SU-DHL-6 (cell line): ENCODE measurements at regions not wholly inside any gene's neighbourhood (a gene's known extent, or its start where the extent isn't known, plus 50 kb on each side); places are given as distances from the start of the nearest gene placed in this dataset.
"Not testable (repeated sequence)": the region's sequence is repeated elsewhere in the genome, so short reads cannot be mapped to it uniquely, and the experiment has no call there.

Experiments used
- H2AFZ ChIP-seq: fragments of 200-600 bp; sonication (generic); 2 replicates; pipeline ENCODE4 v1.6.1; 2014; ENCODE audit warnings: low read depth, mild to moderate bottlenecking, moderate library complexity, mixed read lengths, antibody characterized with exemption, low read length; ENCODE audit not compliant: severe bottlenecking
- H3F3A ChIP-seq: fragments of 200-600 bp; shearing (Covaris generic); 2 replicates; pipeline ENCODE4 v1.6.0; 2016; ENCODE audit warnings: antibody characterized with exemption, mild to moderate bottlenecking; ENCODE audit not compliant: insufficient read depth
- H3K27ac ChIP-seq: fragments of 200-600 bp; sonication (generic); 2 replicates; pipeline ENCODE4 v1.5.1; 2016; ENCODE audit warnings: low read depth, mild to moderate bottlenecking, low read length, moderate library complexity, mixed read lengths
- H3K27me3 ChIP-seq: fragments of 200-600 bp; sonication (generic), shearing (Covaris generic); 2 replicates; pipeline ENCODE4 v1.6.0; 2014; ENCODE audit warnings: mild to moderate bottlenecking, low read length
- H3K36me3 ChIP-seq: fragments of 200-600 bp; sonication (generic); 2 replicates; pipeline ENCODE4 v1.6.1; 2014; ENCODE audit warnings: mild to moderate bottlenecking, low read length, mixed read lengths
- H3K4me2 ChIP-seq: fragments of 300-600, 200-600 bp; shearing (Covaris generic), sonication (generic); 2 replicates; pipeline ENCODE4 v1.6.0; 2014; ENCODE audit warnings: low read length, low read depth, mild to moderate bottlenecking; ENCODE audit not compliant: poor library complexity, severe bottlenecking
- H3K4me3 ChIP-seq: fragments of 200-600 bp; sonication (generic); 2 replicates; pipeline ENCODE4 v1.5.1; 2014; ENCODE audit warnings: antibody characterized with exemption, low read length, mild to moderate bottlenecking, mixed read lengths; ENCODE audit not compliant: insufficient read depth, poor library complexity, severe bottlenecking
- H3K79me2 ChIP-seq: fragments of 200-600 bp; sonication (generic); 2 replicates; pipeline ENCODE4 v1.6.1; 2014; ENCODE audit warnings: mild to moderate bottlenecking, low read length, moderate library complexity; ENCODE audit not compliant: insufficient read depth
- H3K9ac ChIP-seq: fragments of 200-600 bp; sonication (generic); 2 replicates; pipeline ENCODE4 v1.7.0; 2014; ENCODE audit warnings: mild to moderate bottlenecking, low read length
- H3K9me2 ChIP-seq: fragments of 200-600 bp; sonication (generic); replicated peaks from 2 replicates; pipeline ENCODE4 v1.6.1; 2014; ENCODE audit warnings: low read length; ENCODE audit not compliant: insufficient read depth
- H3K9me3 ChIP-seq: fragments of 200-600 bp; sonication (generic); 2 replicates; pipeline ENCODE4 v1.6.1; 2014; ENCODE audit warnings: low read length, mixed read lengths; ENCODE audit not compliant: insufficient read depth
- H4K20me1 ChIP-seq: fragments of 200-600 bp; sonication (generic); 2 replicates; pipeline ENCODE4 v1.6.1; 2014; ENCODE audit warnings: low read depth, mild to moderate bottlenecking, antibody characterized with exemption, low read length, moderate library complexity, mixed read lengths
- CTCF ChIP-seq: fragments of 200-600 bp; sonication (generic); IDR thresholded peaks from one replicate; pipeline ENCODE4 v1.5.1; 2017; ENCODE audit warnings: antibody characterized with exemption, mild to moderate bottlenecking, low read length, moderate library complexity; ENCODE audit not compliant: insufficient read depth, poor library complexity, severe bottlenecking
- EZH2phosphoT487 ChIP-seq: fragments of 200-600 bp; sonication (generic), shearing (Covaris generic); conservative IDR thresholded peaks from 2 replicates; pipeline ENCODE4 v1.6.1; 2018; ENCODE audit warnings: mild to moderate bottlenecking, antibody characterized with exemption, low read length, moderate library complexity, mixed read lengths

- no peak overlapping the region for H3K9ac ChIP-seq
- H2AFZ ChIP-seq: no peak overlapping the region
- H3K4me3 ChIP-seq: no peak overlapping the region
Observed at GRCh38 chr17:20852990-20853370, 189.8 kb downstream of the USP22 start.

GRCh38 chr17:20855910-20856470 is 186.8 kb downstream of the USP22 start:
- H3K36me3 ChIP-seq, H2AFZ ChIP-seq, H3K27ac ChIP-seq, H3F3A ChIP-seq, H3K4me3 ChIP-seq, H4K20me1 ChIP-seq, H3K9ac ChIP-seq, H3K79me2 ChIP-seq, H3K27me3 ChIP-seq, H3K9me2 ChIP-seq, H3K4me2 ChIP-seq, H3K9me3 ChIP-seq: not testable (repeated sequence)

More at GRCh38 chr17:20852990-20853370, 189.8 kb downstream of the USP22 start:
- TF ChIP-seq CTCF (no peak), EZH2phosphoT487 (no peak)
- H3K27ac ChIP-seq: no peak overlapping the region
- no peaks in the 10 kb centered on the region for H3K36me3 ChIP-seq
- H4K20me1 ChIP-seq: no peaks in the 10 kb centered on the region
- no peaks in the 10 kb centered on the region for H3F3A ChIP-seq
- no peak overlapping the region for H3K4me2 ChIP-seq
- no peaks in the 10 kb centered on the region for H3K79me2 ChIP-seq
- no peaks in the 10 kb centered on the region for H3K9me2 ChIP-seq
- no peaks in the 10 kb centered on the region for H3K9me3 ChIP-seq
- no peaks in the 10 kb centered on the region for H3K27me3 ChIP-seq

GRCh38 chr17:20866444-20867209 is 176.2 kb downstream of the USP22 start:
- not testable (repeated sequence) for H3K27ac ChIP-seq, H3K4me3 ChIP-seq, H4K20me1 ChIP-seq, H3K4me2 ChIP-seq, H2AFZ ChIP-seq, H3K9ac ChIP-seq, H3K27me3 ChIP-seq, H3K36me3 ChIP-seq, H3K79me2 ChIP-seq, H3F3A ChIP-seq, H3K9me3 ChIP-seq, H3K9me2 ChIP-seq

- H4K20me1 ChIP-seq, H2AFZ ChIP-seq, H3K4me2 ChIP-seq: not testable (repeated sequence)
Observed at GRCh38 chr17:20867436-20867937, 175.3 kb downstream of the USP22 start.

GRCh38 chr17:20867938-20868661 is 174.7 kb downstream of the USP22 start:
- H3F3A ChIP-seq, H3K27ac ChIP-seq, H3K79me2 ChIP-seq, H3K36me3 ChIP-seq, H3K4me2 ChIP-seq, H3K9me2 ChIP-seq, H2AFZ ChIP-seq, H3K27me3 ChIP-seq, H3K4me3 ChIP-seq, H4K20me1 ChIP-seq, H3K9me3 ChIP-seq, H3K9ac ChIP-seq: not testable (repeated sequence)

More at GRCh38 chr17:20867436-20867937, 175.3 kb downstream of the USP22 start:
- H3K27ac ChIP-seq, H3K9ac ChIP-seq, H3K9me2 ChIP-seq, H3F3A ChIP-seq, H3K9me3 ChIP-seq, H3K27me3 ChIP-seq, H3K4me3 ChIP-seq, H3K36me3 ChIP-seq, H3K79me2 ChIP-seq: not testable (repeated sequence)

GRCh38 chr17:20868662-20869007 is 174.2 kb downstream of the USP22 start:
- not testable (repeated sequence) for H3K27me3 ChIP-seq, H3F3A ChIP-seq, H3K9me3 ChIP-seq, H3K27ac ChIP-seq, H2AFZ ChIP-seq, H3K9me2 ChIP-seq, H3K4me3 ChIP-seq, H3K36me3 ChIP-seq, H4K20me1 ChIP-seq, H3K9ac ChIP-seq, H3K79me2 ChIP-seq, H3K4me2 ChIP-seq

GRCh38 chr17:20873173-20873572 is 169.6 kb downstream of the USP22 start:
- not testable (repeated sequence) for H3K79me2 ChIP-seq, H4K20me1 ChIP-seq, H3K9me2 ChIP-seq, H3K27ac ChIP-seq, H3K4me3 ChIP-seq, H3K4me2 ChIP-seq, H3F3A ChIP-seq, H2AFZ ChIP-seq, H3K9ac ChIP-seq, H3K27me3 ChIP-seq, H3K9me3 ChIP-seq, H3K36me3 ChIP-seq
